OCI-LY7 (cell line): ENCODE measurements at regions not wholly inside any gene's neighbourhood (a gene's known extent, or its start where the extent isn't known, plus 50 kb on each side); places are given as distances from the start of the nearest gene placed in this dataset.

Source experiments
- BruUV-seq: library from RNA; stranded (reverse); fragments of 400-500 nt; replicated peaks from 2 replicates; lab custom pipeline; 2021; lab: Mats Ljungman, UMichigan
- CTCF ChIA-PET: fragments of 300-600 bp; sonication (Branson Sonifier 250); formaldehyde crosslinking; loops from one replicate; lab custom pipeline; 2022; ENCODE audit warnings: antibody characterized with exemption; ENCODE audit not compliant: unreplicated experiment; lab: Charles Lee
- POLR2A ChIA-PET: fragments of 300-600 bp; sonication (Branson Sonifier 250); formaldehyde crosslinking; loops from one replicate; lab custom pipeline; 2022; ENCODE audit warnings: antibody characterized with exemption; lab: Charles Lee
- DNase-seq: peaks from one replicate; pipeline ENCODE4 v3.0.0-alpha.2; 2015; ENCODE audit warnings: low spot score
- H2AFZ ChIP-seq: fragments of 200-600 bp; sonication (generic), shearing (Covaris generic); 2 replicates; pipeline ENCODE4 v1.6.1; 2014; ENCODE audit warnings: mild to moderate bottlenecking, antibody characterized with exemption, low read length, moderate library complexity
- H3K27ac ChIP-seq: fragments of 200-600 bp; sonication (generic); 2 replicates; pipeline ENCODE4 v1.5.1; 2014; ENCODE audit warnings: mixed run types, low read depth, mild to moderate bottlenecking, moderate library complexity, low read length, inconsistent platforms; ENCODE audit not compliant: poor library complexity, severe bottlenecking
- H3K36me3 ChIP-seq: fragments of 200-600 bp; sonication (generic); 2 replicates; pipeline ENCODE4 v1.6.1; 2014; ENCODE audit warnings: mild to moderate bottlenecking, antibody characterized with exemption, low read length, moderate library complexity, mixed read lengths; ENCODE audit not compliant: insufficient read depth
- H3K4me1 ChIP-seq: fragments of 200-600 bp; sonication (generic); 2 replicates; pipeline ENCODE4 v1.5.1; 2014; ENCODE audit warnings: mild to moderate bottlenecking, low read length; ENCODE audit not compliant: insufficient read depth, poor library complexity, severe bottlenecking
- H3K4me2 ChIP-seq: fragments of 200-600 bp; sonication (generic); 2 replicates; pipeline ENCODE4 v1.6.1; 2014; ENCODE audit warnings: mild to moderate bottlenecking, low read length
- H3K4me3 ChIP-seq: fragments of 200-600 bp; sonication (generic); 2 replicates; pipeline ENCODE4 v1.5.1; 2014; ENCODE audit warnings: mild to moderate bottlenecking, low read depth, low read length; ENCODE audit not compliant: poor library complexity, severe bottlenecking
- H3K79me2 ChIP-seq: fragments of 200-600 bp; sonication (generic); 2 replicates; pipeline ENCODE4 v1.6.1; 2016; ENCODE audit warnings: low read depth, mild to moderate bottlenecking, low read length, moderate library complexity, mixed read lengths; ENCODE audit not compliant: insufficient read depth
- H3K9me2 ChIP-seq: fragments of 200-600 bp; sonication (generic); 2 replicates; pipeline ENCODE4 v1.6.1; 2016; ENCODE audit warnings: mild to moderate bottlenecking, low read length, mixed read lengths; ENCODE audit not compliant: insufficient read depth
- H3K9me3 ChIP-seq: fragments of 200-600 bp; sonication (generic); 2 replicates; pipeline ENCODE4 v1.6.1; 2014; ENCODE audit warnings: mild to moderate bottlenecking, mixed run types, low read length, mixed read lengths
- H4K20me1 ChIP-seq: fragments of 200-600 bp; sonication (generic); 2 replicates; pipeline ENCODE4 v1.6.1; 2014; ENCODE audit warnings: mild to moderate bottlenecking, antibody characterized with exemption, low read length, moderate library complexity, mixed read lengths; ENCODE audit not compliant: insufficient read depth
- CTCF ChIP-seq: fragments of 200-600 bp; sonication (generic); conservative IDR thresholded peaks from 2 replicates; pipeline ENCODE4 v1.5.1; 2014; ENCODE audit warnings: mild to moderate bottlenecking, antibody characterized with exemption, low read length, moderate library complexity, mixed read lengths
- EZH2phosphoT487 ChIP-seq: fragments of 200-600 bp; sonication (generic); IDR thresholded peaks from 2 replicates; pipeline ENCODE4 v1.6.1; 2018; ENCODE audit warnings: low read depth, borderline replicate concordance, mild to moderate bottlenecking, mixed run types, antibody characterized with exemption, low read length, moderate library complexity, mixed read lengths
- intact Hi-C: fragments of 100-400 bp; cut with micrococcal nuclease; formaldehyde crosslinking; loops from one replicate; pipeline ENCODE4 v1.10.0; 2022; ENCODE audit not compliant: unreplicated experiment

GRCh38 chr1:4595341-4596225 lies 58.8 kb upstream of the AJAP1 start:
- Histone ChIP-seq H3K9me2 (no peaks in the 10 kb centered on the region), H3K9me3 (no peaks in the 10 kb centered on the region), H3K4me2 (no peak overlapping the region), H3K4me3 (no peak overlapping the region), H3K4me1 (no peaks in the 10 kb centered on the region), H3K79me2 (no peaks in the 10 kb centered on the region), H4K20me1 (no peaks in the 10 kb centered on the region), H3K36me3 (no peaks in the 10 kb centered on the region), H3K27ac (no peak overlapping the region), H2AFZ (no peak overlapping the region)
- BruUV-seq, result no TSS peak
- ChIA-PET POLR2A (no interaction called here), CTCF (no interaction called here)
- DNase-seq, result no peak
- no peak for TF ChIP-seq EZH2phosphoT487
- no peak for TF ChIP-seq CTCF
- intact Hi-C loops, result no loop called here

GRCh38 chr1:4596486-4596885 lies 57.9 kb upstream of the AJAP1 start:
- Histone ChIP-seq H3K79me2 (no peaks in the 10 kb centered on the region), H3K4me1 (no peaks in the 10 kb centered on the region), H3K9me2 (no peaks in the 10 kb centered on the region), H4K20me1 (no peaks in the 10 kb centered on the region), H3K4me2 (no peak overlapping the region), H3K4me3 (no peak overlapping the region), H2AFZ (no peak overlapping the region), H3K36me3 (no peaks in the 10 kb centered on the region), H3K27ac (no peak overlapping the region), H3K9me3 (no peaks in the 10 kb centered on the region)
- ChIA-PET POLR2A (no interaction called here), CTCF (no interaction called here)
- intact Hi-C loops, result no loop called here
- no peak for TF ChIP-seq CTCF
- TF ChIP-seq EZH2phosphoT487, result no peak
- BruUV-seq, result no TSS peak
- no peak for DNase-seq

- no TSS peak for BruUV-seq
- Histone ChIP-seq H2AFZ (no peak overlapping the region), H3K9me3 (no peaks in the 10 kb centered on the region), H3K4me1 (no peaks in the 10 kb centered on the region), H3K36me3 (no peaks in the 10 kb centered on the region), H3K27ac (no peak overlapping the region), H3K4me2 (no peak overlapping the region), H4K20me1 (no peaks in the 10 kb centered on the region), H3K9me2 (no peaks in the 10 kb centered on the region), H3K79me2 (no peaks in the 10 kb centered on the region), H3K4me3 (no peak overlapping the region)
- ChIA-PET CTCF (no interaction called here), POLR2A (no interaction called here)
- intact Hi-C loops, result no loop called here
- no peak for DNase-seq
- TF ChIP-seq EZH2phosphoT487 (no peak), CTCF (no peak)
These were observed 57.4 kb upstream of the AJAP1 start for GRCh38 chr1:4597020-4597419.
